Lower leg skin (tissue), 3 donors: ENCODE measurements at regions not wholly inside any gene's neighbourhood (a gene's known extent, or its start where the extent isn't known, plus 50 kb on each side); places are given as distances from the start of the nearest gene placed in this dataset.

ENCODE experiments used
- CTCF ChIP-seq, 3 donors: fragments of 450-650 bp; IDR thresholded peaks; one replicate each; pipeline ENCODE4 v1.5.1; 2016; ENCODE audit warnings: antibody characterized with exemption in 3 of 3, mild to moderate bottlenecking in 3 of 3, moderate library complexity in 2 of 3
- POLR2A ChIP-seq, 2 donors: fragments of 450-650 bp; IDR thresholded peaks; one replicate each; pipeline ENCODE4 v1.6.1; 2016 to 2017; ENCODE audit warnings: antibody characterized with exemption in 2 of 2, mild to moderate bottlenecking in 1 of 2, moderate library complexity in 1 of 2

- no peak for TF ChIP-seq CTCF (IDR thresholded peaks at IDR 0.05)
- no peak for TF ChIP-seq POLR2A (IDR thresholded peaks at IDR 0.05)
Observed at GRCh38 chr11:80719292-80719646, 1278.4 kb upstream of the TENM4 start.
